ENCODE measurements at regions not wholly inside any gene's neighbourhood (a gene's known extent, or its start where the extent isn't known, plus 50 kb on each side); places are given as distances from the start of the nearest gene placed in this dataset.
"Not testable (repeated sequence)": the region's sequence is repeated elsewhere in the genome, so short reads cannot be mapped to it uniquely, and the experiment has no call there.

DNA sequence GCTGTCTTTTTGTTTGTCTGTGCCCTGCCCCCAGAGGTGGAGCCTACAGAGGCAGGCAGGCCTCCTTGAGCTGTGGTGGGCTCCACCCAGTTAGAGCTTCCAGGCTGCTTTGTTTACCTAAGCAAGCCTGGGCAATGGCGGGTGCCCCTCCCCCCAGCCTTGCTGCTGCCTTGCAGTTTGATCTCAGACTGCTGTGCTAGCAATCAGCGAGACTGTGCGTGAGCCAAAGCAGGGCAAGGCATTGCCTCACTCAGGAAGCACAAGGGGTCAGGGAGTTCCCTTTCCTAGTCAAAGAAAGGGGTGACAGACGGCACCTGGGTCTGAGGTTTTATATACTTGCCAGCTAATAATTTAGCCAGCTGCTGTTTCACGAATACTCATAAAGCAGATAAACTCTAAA, 852.0 kb upstream of the SLITRK6 start:
- not testable (repeated sequence) for TF ChIP-seq CTCF, EP300, POLR2AphosphoS5 (IDR thresholded peaks at IDR 0.05)

All from sigmoid colon (tissue), 4 donors.